A549 (cell line): ENCODE measurements at regions not wholly inside any gene's neighbourhood (a gene's known extent, or its start where the extent isn't known, plus 50 kb on each side); places are given as distances from the start of the nearest gene placed in this dataset.

Experiments
- ATAC-seq, 2 experiments: fragments of 200-7000 bp in 1 of 2; fragments of >200 bp in 1 of 2; cut with Nextera tagmentation in 1 of 2; cut with Tn5 transposase in 1 of 2; 3 replicates each; pipeline versions ENCODE4 v1.8.0 to v1.9.1; 2018 to 2020; ENCODE audit warnings: mild to moderate bottlenecking in 1 of 2, moderate library complexity in 1 of 2
- CTCF ChIA-PET: fragments of 300-600 bp; sonication (Branson Sonifier 250); formaldehyde crosslinking; extraction: SDS; loops from one replicate; lab custom pipeline; 2021; ENCODE audit warnings: antibody characterized with exemption, inconsistent platforms; lab: Yijun Ruan, JAX
- POLR2A ChIA-PET: fragments of 350-600 bp; formaldehyde crosslinking; extraction: SDS; loops from one replicate; lab custom pipeline; 2021; ENCODE audit warnings: antibody characterized with exemption, inconsistent platforms; lab: Yijun Ruan, JAX
- DNase-seq, 2 experiments: peaks; one replicate each; pipeline versions ENCODE4 v3.0.0 to v3.0.0-alpha.2; 2011 to 2016; ENCODE audit warnings: low read depth in 1 of 2, low spot score in 1 of 2
- FAIRE-seq: peaks from 2 replicates; lab custom pipeline; 2011; peaks lifted over from hg19 to GRCh38; lab: Jason Lieb, UNC
- H3K27ac ChIP-seq, 2 experiments: fragments of >200 bp; sonication (Bioruptor Twin); formaldehyde crosslinking; 3 replicates each; pipeline ENCODE4 v1.5.1; 2016 to 2017
- H3K4me1 ChIP-seq: fragments of >200 bp; sonication (Bioruptor Twin); formaldehyde crosslinking; 3 replicates; pipeline ENCODE4 v1.6.1; 2016
- H3K4me2 ChIP-seq: fragments of >200 bp; sonication (Bioruptor Twin); formaldehyde crosslinking; 3 replicates; pipeline ENCODE4 v1.6.1; 2016
- H3K4me3 ChIP-seq: fragments of >200 bp; sonication (Bioruptor Twin); formaldehyde crosslinking; 3 replicates; pipeline ENCODE4 v1.5.1; 2016
- H3K9me3 ChIP-seq: fragments of >200 bp; sonication (Bioruptor Twin); formaldehyde crosslinking; 3 replicates; pipeline ENCODE4 v1.6.1; 2016
- CBX2 ChIP-seq: fragments of 200-600 bp; sonication (generic); IDR thresholded peaks from 2 replicates; pipeline ENCODE4 v1.6.1; 2016; ENCODE audit warnings: low read depth, mild to moderate bottlenecking, borderline replicate concordance
- CHD4 ChIP-seq: fragments of 200-600 bp; sonication (generic); IDR thresholded peaks from 2 replicates; pipeline ENCODE4 v1.6.1; 2016; ENCODE audit warnings: antibody characterized with exemption, mild to moderate bottlenecking, borderline replicate concordance
- ESRRA ChIP-seq: fragments of 150-350 bp; IDR thresholded peaks from 2 replicates; pipeline ENCODE4 v1.6.1; 2014; ENCODE audit warnings: mild to moderate bottlenecking, low read length, borderline replicate concordance
- FOSL2 ChIP-seq, 2 experiments: fragments of 450-650 bp in 1 of 2; fragments of >200 bp in 1 of 2; sonication (Bioruptor Twin) in 1 of 2; formaldehyde crosslinking; IDR thresholded peaks; 2 replicates each; pipeline versions ENCODE4 v1.5.0 to v1.6.1; 2016 to 2020; ENCODE audit warnings: mild to moderate bottlenecking in 1 of 2, moderate library complexity in 1 of 2
- HEYL ChIP-seq: fragments of 250-450 bp; sonication (Bioruptor Pico); IDR thresholded peaks from 2 replicates; pipeline ENCODE4 v1.8.0; 2021; ENCODE audit warnings: mild to moderate bottlenecking, moderate library complexity
- HOXA7 ChIP-seq: fragments of 250-450 bp; sonication (Bioruptor Pico); IDR thresholded peaks from 2 replicates; pipeline ENCODE4 v1.5.0; 2020; ENCODE audit warnings: mild to moderate bottlenecking, moderate library complexity
- HOXB13 ChIP-seq: fragments of 250-450 bp; sonication (Bioruptor Pico); IDR thresholded peaks from 2 replicates; pipeline ENCODE4 v1.5.0; 2020; ENCODE audit warnings: low read depth, mild to moderate bottlenecking, moderate library complexity
- JUN ChIP-seq, 2 experiments: fragments of >200 bp; sonication (Bioruptor Twin); formaldehyde crosslinking; IDR thresholded peaks; 2 replicates in 1 of 2; 3 replicates in 1 of 2; pipeline ENCODE4 v1.6.1; 2016 to 2017
- KDM5A ChIP-seq: fragments of 200-600 bp; sonication (generic); IDR thresholded peaks from 2 replicates; pipeline ENCODE4 v1.6.1; 2016; ENCODE audit warnings: antibody characterized with exemption, mild to moderate bottlenecking
- MYC ChIP-seq: IDR thresholded peaks from 2 replicates; pipeline ENCODE4 v1.6.1; 2012; ENCODE audit warnings: mild to moderate bottlenecking, inconsistent platforms, low read length, improper control_type of control experiment, borderline replicate concordance
- NFE2L2 ChIP-seq: fragments of 150-350 bp; conservative IDR thresholded peaks from 2 replicates; pipeline ENCODE4 v1.6.1; 2014; ENCODE audit warnings: low read length
- POLR2A ChIP-seq: IDR thresholded peaks from 2 replicates; pipeline ENCODE4 v1.6.1; 2012; ENCODE audit warnings: mild to moderate bottlenecking, low read length
- RCOR1 ChIP-seq: fragments of 150-350 bp; IDR thresholded peaks from 2 replicates; pipeline ENCODE4 v1.6.1; 2014; ENCODE audit warnings: antibody characterized with exemption, low read length, low read depth
- RFX5 ChIP-seq: fragments of 450-650 bp; IDR thresholded peaks from 2 replicates; pipeline ENCODE4 v1.7.1; 2014; ENCODE audit warnings: antibody characterized with exemption, mild to moderate bottlenecking, moderate library complexity
- SREBF2 ChIP-seq: fragments of 450-650 bp; IDR thresholded peaks from 2 replicates; pipeline ENCODE4 v1.6.1; 2014; ENCODE audit warnings: mild to moderate bottlenecking, moderate library complexity
- WGBS: methylation state at CpG from one replicate; pipeline ENCODE4 v1.1.6; 2017; ENCODE audit errors: missing lambda C conversion rate; 5-methylcytosine and 5-hydroxymethylcytosine counted together
- TF ChIP-seq, protein P1 (sequence below): IDR thresholded peaks from 2 replicates; pipeline ENCODE4 v1.6.1; 2012
- TF ChIP-seq, protein P2 (sequence below): fragments of 450-650 bp; IDR thresholded peaks from 2 replicates; pipeline ENCODE4 v1.6.1; 2014; ENCODE audit warnings: antibody characterized with exemption
- TF ChIP-seq, protein P3 (sequence below): IDR thresholded peaks from 2 replicates; pipeline ENCODE4 v1.6.1; 2012
- TF ChIP-seq, protein P4 (sequence below): fragments of 150-350 bp; IDR thresholded peaks from 2 replicates; pipeline ENCODE4 v1.6.1; 2014; ENCODE audit warnings: low read depth, mild to moderate bottlenecking, low read length

DNA sequence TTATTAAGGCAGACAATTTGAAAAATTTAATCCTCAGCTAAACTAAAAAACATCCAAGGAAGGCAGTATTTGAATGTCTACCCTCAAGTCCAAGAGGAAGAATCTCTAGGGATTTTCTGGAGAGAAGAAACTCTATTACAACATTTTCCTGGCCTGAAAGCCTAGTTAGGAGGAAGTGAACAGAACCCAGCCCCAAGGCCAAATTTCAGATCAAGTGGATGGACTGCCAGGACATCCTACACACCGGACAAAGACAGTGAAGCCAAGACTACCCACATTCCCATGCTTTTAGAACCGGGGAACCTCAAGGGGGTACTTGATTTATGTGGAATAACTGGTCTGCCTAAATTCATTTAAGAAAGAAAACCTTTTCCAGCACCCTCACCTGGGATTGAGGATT, 108.9 kb upstream of the MEOX2 start:
- TF ChIP-seq CBX2 (no peak), MYC (no peak), FOSL2 (IDR thresholded peaks at IDR 0.05) (no peak), FOSL2 (CRISPR knock-in tag; IDR thresholded peaks at IDR 0.05) (no peak)
- TF ChIP-seq, protein P1, sequence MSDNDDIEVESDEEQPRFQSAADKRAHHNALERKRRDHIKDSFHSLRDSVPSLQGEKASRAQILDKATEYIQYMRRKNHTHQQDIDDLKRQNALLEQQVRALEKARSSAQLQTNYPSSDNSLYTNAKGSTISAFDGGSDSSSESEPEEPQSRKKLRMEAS, result no peak
- TF ChIP-seq, protein P2, sequence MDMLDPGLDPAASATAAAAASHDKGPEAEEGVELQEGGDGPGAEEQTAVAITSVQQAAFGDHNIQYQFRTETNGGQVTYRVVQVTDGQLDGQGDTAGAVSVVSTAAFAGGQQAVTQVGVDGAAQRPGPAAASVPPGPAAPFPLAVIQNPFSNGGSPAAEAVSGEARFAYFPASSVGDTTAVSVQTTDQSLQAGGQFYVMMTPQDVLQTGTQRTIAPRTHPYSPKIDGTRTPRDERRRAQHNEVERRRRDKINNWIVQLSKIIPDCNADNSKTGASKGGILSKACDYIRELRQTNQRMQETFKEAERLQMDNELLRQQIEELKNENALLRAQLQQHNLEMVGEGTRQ, result no peak
- H3K27ac ChIP-seq, result no peak overlapping the region
- ATAC-seq, result no peak
- no peak for FAIRE-seq
- no peak overlapping the region for H3K4me3 ChIP-seq
- DNase-seq, result no peak
- no peaks in the 10 kb centered on the region for H3K4me1 ChIP-seq
- no peaks in the 10 kb centered on the region for H3K9me3 ChIP-seq
- no peak overlapping the region for H3K4me2 ChIP-seq
- POLR2A ChIA-PET, result no interaction called here
- 11% methylated on average over 2 of the region's 2 CpGs for WGBS
- CTCF ChIA-PET, result no interaction called here

DNA sequence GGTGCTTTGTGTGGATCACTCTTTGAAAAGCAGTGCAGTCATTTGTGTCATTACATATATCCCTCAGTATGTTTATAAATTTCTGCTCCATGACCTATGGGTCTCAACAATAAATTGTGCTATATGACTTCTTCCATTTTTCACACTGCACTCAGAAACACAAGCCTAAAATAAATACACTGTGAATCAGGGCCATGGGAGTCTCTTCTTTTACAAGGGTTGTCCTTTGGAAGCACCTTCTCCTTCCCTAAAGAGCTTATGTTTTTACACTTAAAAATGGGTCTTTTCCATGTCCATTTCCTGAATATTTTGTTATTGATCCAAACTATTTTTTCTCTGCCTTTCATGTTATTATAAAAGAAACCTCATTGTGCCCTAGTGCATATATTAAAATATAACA, 108.3 kb upstream of the MEOX2 start:
- Histone ChIP-seq H3K4me2 (no peak overlapping the region), H3K27ac (no peak overlapping the region), H3K9me3 (no peaks in the 10 kb centered on the region), H3K4me3 (no peak overlapping the region), H3K4me1 (no peaks in the 10 kb centered on the region)
- no peak for DNase-seq
- ATAC-seq, result no peak
- no peak for FAIRE-seq
- CTCF ChIA-PET, result no interaction called here
- POLR2A ChIA-PET, result no interaction called here
- TF ChIP-seq HEYL (CRISPR knock-in tag), result no peak

DNA sequence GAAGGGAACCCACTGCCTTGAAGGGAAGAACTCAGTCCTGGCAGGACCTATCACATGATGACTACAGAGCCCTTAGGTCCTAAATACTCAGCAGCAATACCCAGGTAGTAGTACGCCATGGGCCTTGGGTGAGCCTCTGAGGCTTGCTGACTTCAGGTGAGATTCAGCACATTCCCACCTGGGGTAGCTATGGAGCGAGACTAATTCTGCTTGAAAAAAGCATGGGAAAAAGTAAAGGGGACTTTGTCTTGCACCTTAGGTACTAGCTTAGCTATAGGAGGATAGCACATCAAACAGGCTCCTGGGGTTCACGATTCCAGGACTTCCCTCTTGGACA, 98.2 kb upstream of the MEOX2 start:
- CTCF ChIA-PET, result no interaction called here
- no peak overlapping the region for H3K27ac ChIP-seq
- H3K4me1 ChIP-seq, result no peaks in the 10 kb centered on the region
- H3K4me2 ChIP-seq, result no peak overlapping the region
- 31% methylated on average over 3 of the region's 3 CpGs for WGBS
- FAIRE-seq (no peak), ATAC-seq (no peak), DNase-seq (no peak)
- POLR2A ChIA-PET, result no interaction called here
- no peak overlapping the region for H3K4me3 ChIP-seq
- TF ChIP-seq RFX5 (no peak), NFE2L2 (no peak), CBX2 (no peak), ESRRA (no peak), KDM5A (no peak), POLR2A (no peak), SREBF2 (no peak), HOXB13 (CRISPR knock-in tag) (no peak), CHD4 (no peak), RCOR1 (no peak), JUN (IDR thresholded peaks at IDR 0.05) (no peak), HOXA7 (no peak), MYC (no peak)
- TF ChIP-seq, protein P3, sequence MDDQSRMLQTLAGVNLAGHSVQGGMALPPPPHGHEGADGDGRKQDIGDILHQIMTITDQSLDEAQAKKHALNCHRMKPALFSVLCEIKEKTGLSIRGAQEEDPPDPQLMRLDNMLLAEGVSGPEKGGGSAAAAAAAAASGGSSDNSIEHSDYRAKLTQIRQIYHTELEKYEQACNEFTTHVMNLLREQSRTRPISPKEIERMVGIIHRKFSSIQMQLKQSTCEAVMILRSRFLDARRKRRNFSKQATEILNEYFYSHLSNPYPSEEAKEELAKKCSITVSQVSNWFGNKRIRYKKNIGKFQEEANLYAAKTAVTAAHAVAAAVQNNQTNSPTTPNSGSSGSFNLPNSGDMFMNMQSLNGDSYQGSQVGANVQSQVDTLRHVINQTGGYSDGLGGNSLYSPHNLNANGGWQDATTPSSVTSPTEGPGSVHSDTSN, result no peak
- TF ChIP-seq, protein P4, sequence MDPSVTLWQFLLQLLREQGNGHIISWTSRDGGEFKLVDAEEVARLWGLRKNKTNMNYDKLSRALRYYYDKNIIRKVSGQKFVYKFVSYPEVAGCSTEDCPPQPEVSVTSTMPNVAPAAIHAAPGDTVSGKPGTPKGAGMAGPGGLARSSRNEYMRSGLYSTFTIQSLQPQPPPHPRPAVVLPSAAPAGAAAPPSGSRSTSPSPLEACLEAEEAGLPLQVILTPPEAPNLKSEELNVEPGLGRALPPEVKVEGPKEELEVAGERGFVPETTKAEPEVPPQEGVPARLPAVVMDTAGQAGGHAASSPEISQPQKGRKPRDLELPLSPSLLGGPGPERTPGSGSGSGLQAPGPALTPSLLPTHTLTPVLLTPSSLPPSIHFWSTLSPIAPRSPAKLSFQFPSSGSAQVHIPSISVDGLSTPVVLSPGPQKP, result no peak
- TF ChIP-seq, protein P1, result no peak
- H3K9me3 ChIP-seq, result no peaks in the 10 kb centered on the region
